HEK293T (cell line): ENCODE measurements at regions not wholly inside any gene's neighbourhood (a gene's known extent, or its start where the extent isn't known, plus 50 kb on each side); places are given as distances from the start of the nearest gene placed in this dataset.

ENCODE experiments used
- CTCF ChIA-PET: fragments of 350-600 bp; formaldehyde crosslinking; extraction: SDS; loops from one replicate; lab custom pipeline; 2021; ENCODE audit warnings: antibody characterized with exemption, inconsistent platforms; lab: Yijun Ruan, JAX
- POLR2A ChIA-PET: fragments of 350-600 bp; formaldehyde crosslinking; extraction: SDS; loops from one replicate; lab custom pipeline; 2020; ENCODE audit warnings: antibody characterized with exemption, inconsistent platforms; lab: Yijun Ruan, JAX
- DNase-seq: peaks from one replicate; pipeline ENCODE4 v3.0.0; 2012; ENCODE audit warnings: mixed read lengths; ENCODE audit errors: extremely low spot score
- ARNT ChIP-seq: fragments of 450-650 bp; IDR thresholded peaks from 2 replicates; pipeline ENCODE4 v1.6.1; 2017; ENCODE audit warnings: mild to moderate bottlenecking
- BHLHE40 ChIP-seq: fragments of 450-650 bp; IDR thresholded peaks from 2 replicates; pipeline ENCODE4 v1.6.1; 2016; ENCODE audit warnings: mild to moderate bottlenecking, moderate library complexity, borderline replicate concordance
- CTBP1 ChIP-seq: fragments of 450-650 bp; IDR thresholded peaks from 2 replicates; pipeline ENCODE4 v1.6.1; 2016; ENCODE audit warnings: borderline replicate concordance
- ELF4 ChIP-seq: fragments of 450-650 bp; IDR thresholded peaks from 2 replicates; pipeline ENCODE4 v1.6.1; 2017; ENCODE audit warnings: antibody characterized with exemption
- FOXA1 ChIP-seq: fragments of 450-650 bp; IDR thresholded peaks from 2 replicates; pipeline ENCODE4 v1.6.1; 2016; ENCODE audit warnings: mild to moderate bottlenecking
- FOXK2 ChIP-seq: fragments of 450-650 bp; IDR thresholded peaks from 2 replicates; pipeline ENCODE4 v1.6.1; 2016; ENCODE audit warnings: mild to moderate bottlenecking
- FOXM1 ChIP-seq: fragments of 450-650 bp; IDR thresholded peaks from 2 replicates; pipeline ENCODE4 v1.6.1; 2017; ENCODE audit warnings: mild to moderate bottlenecking, borderline replicate concordance
- HDGF ChIP-seq: fragments of 450-650 bp; IDR thresholded peaks from 2 replicates; pipeline ENCODE4 v1.6.1; 2017; ENCODE audit warnings: antibody characterized with exemption, borderline replicate concordance
- L3MBTL2 ChIP-seq: fragments of 450-650 bp; conservative IDR thresholded peaks from 2 replicates; pipeline ENCODE4 v1.6.1; 2016; ENCODE audit warnings: mild to moderate bottlenecking
- LEF1 ChIP-seq: fragments of 450-650 bp; IDR thresholded peaks from 2 replicates; pipeline ENCODE4 v1.6.1; 2017; ENCODE audit warnings: mild to moderate bottlenecking, borderline replicate concordance
- NFRKB ChIP-seq: fragments of 450-650 bp; IDR thresholded peaks from 2 replicates; pipeline ENCODE4 v1.6.1; 2016; ENCODE audit warnings: mild to moderate bottlenecking, moderate library complexity
- SP1 ChIP-seq: fragments of 450-650 bp; IDR thresholded peaks from 2 replicates; pipeline ENCODE4 v1.6.1; 2017
- SUZ12 ChIP-seq: fragments of 450-650 bp; IDR thresholded peaks from 2 replicates; pipeline ENCODE4 v1.6.1; 2016; ENCODE audit warnings: mild to moderate bottlenecking
- TARDBP ChIP-seq: fragments of 450-650 bp; IDR thresholded peaks from 2 replicates; pipeline ENCODE4 v1.6.1; 2016
- ZNF384 ChIP-seq: fragments of 450-650 bp; IDR thresholded peaks from 2 replicates; pipeline ENCODE4 v1.6.1; 2016
- TF ChIP-seq, protein P1 (sequence below): fragments of 450-650 bp; IDR thresholded peaks from 2 replicates; pipeline ENCODE4 v1.6.1; 2016

DNA sequence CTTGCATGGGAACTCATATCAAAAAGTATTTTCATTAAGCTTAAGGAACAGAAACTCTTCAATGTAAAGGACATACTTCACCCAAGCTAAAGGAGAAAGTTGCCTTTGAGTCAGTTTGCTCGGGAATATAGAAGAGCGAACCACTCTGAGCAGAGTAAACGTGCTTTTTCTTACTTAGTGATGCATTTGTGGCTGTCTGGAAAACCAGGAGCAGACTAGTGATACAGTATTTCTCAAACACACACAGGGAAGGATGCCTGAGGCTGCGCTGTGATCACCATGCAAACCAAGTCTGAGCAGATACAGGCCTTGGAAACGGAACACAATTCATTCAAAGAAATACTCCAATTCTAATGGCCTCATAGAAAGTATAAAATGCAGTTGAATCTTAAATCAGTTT, 121.0 kb upstream of the CDIN1 start:
- POLR2A ChIA-PET: no interaction called here
- CTCF ChIA-PET: no interaction called here
- TF ChIP-seq FOXA1 (no peak), L3MBTL2 (no peak)
- no peak for DNase-seq

DNA sequence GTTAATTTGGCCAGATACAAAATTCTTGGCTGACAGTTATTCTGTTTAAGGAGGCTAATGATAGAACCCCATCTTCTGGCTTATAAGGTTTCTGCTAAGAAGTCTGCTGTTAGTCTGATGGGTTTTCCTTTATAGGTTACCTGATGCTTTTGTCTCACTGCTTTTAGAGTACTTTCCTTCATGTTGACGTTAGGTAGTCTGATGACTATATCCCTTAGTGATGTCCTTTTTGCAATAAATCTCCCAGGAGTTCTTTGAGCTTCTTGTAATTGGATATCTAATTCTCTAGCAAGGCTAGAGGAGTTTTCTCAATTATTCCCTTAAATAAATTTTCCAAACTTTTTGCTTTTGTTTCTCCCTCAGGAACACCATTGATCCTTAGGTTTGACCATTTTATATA, 114.1 kb upstream of the CDIN1 start:
- DNase-seq: no peak
- CTCF ChIA-PET: no interaction called here
- POLR2A ChIA-PET: no interaction called here
- TF ChIP-seq SP1: no peak
- TF ChIP-seq LEF1: no peak

DNA sequence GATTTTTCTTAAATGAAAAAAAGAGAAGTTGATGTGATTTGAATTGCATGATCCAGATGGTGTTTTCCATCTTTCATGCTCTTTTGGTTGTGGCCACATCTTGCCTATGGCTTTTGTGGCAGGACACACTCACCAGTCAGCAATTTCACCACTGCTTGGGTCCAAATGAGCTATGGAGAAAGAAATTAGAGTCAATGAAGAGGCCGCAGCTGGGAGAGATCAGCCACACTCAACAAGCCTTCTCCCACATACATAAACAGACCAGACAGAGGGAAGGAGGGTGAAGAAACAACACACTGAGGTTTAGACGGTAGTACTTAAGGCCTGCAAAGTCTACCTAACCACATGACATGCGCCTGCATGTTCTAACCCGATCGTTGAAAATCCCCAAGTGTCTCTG, 110.7 kb upstream of the CDIN1 start:
- DNase-seq: no peak
- TF ChIP-seq L3MBTL2: no peak
- TF ChIP-seq HDGF: no peak
- TF ChIP-seq, protein P1, sequence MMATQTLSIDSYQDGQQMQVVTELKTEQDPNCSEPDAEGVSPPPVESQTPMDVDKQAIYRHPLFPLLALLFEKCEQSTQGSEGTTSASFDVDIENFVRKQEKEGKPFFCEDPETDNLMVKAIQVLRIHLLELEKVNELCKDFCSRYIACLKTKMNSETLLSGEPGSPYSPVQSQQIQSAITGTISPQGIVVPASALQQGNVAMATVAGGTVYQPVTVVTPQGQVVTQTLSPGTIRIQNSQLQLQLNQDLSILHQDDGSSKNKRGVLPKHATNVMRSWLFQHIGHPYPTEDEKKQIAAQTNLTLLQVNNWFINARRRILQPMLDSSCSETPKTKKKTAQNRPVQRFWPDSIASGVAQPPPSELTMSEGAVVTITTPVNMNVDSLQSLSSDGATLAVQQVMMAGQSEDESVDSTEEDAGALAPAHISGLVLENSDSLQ: no peak
- no peak for TF ChIP-seq SUZ12
- no peak for TF ChIP-seq NFRKB
- no peak for TF ChIP-seq TARDBP
- TF ChIP-seq LEF1: no peak
- TF ChIP-seq FOXA1: no peak
- TF ChIP-seq FOXM1: no peak
- TF ChIP-seq CTBP1: no peak
- TF ChIP-seq ARNT: no peak
- no peak for TF ChIP-seq ZNF384
- TF ChIP-seq ELF4: no peak
- TF ChIP-seq BHLHE40: no peak
- no peak for TF ChIP-seq FOXK2
- TF ChIP-seq SP1: no peak
- ChIA-PET POLR2A (no interaction called here), CTCF (interaction anchor here (0.7 kb wide), 1 partner anchor 140 kb away, joined by 4 read pairs; no protein-coding TSS in a partner anchor)

DNA sequence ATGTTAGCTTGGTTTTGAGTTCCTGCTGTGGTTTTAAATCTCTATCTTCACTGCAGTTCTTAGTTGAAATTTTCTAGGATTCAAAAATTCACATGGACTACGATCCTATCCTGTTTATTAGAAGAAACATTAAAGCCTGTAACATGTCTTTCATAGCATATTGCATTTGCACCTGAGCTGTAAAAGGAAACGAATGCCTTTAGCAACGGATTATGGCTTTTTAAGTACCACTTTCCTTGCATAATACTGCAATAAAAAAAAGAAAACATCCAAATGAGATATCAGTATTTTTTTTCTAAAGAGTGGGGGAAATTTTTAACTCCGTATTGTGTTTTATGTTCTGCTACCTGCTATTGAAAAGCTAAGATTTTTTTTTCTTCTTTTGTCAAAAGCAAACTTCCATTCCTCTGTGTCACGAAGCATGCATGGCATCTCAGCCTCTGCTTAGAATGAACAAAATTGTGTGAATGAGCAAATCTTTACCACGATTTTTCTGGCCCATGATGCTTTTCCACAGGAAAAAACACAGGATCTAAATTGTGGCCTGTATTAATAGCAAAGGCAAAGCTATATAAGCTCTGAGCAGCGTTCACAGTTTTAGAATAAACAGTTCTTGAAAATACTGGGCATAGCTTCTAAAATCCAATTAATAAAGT, 110.0 kb upstream of the CDIN1 start:
- POLR2A ChIA-PET: no interaction called here

DNA sequence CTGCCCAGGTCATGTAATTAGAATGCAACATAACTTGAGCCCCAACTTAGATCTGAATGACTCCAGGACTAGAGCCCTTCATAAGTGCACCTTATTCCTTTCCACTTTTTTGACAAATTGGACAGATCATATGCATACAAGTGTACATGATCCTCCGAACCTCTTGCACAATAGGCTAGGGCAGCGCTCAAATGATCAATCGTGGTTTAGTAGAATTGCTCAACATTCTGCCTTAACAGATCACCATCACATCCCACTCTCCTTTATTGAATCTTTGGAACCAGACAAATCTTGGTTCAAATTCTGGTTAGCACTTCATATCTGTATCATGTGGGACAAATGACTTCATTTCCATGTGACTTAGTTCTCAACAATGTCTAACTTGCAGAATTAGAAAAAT, 106.8 kb upstream of the CDIN1 start:
- TF ChIP-seq NFRKB (no peak), ZNF384 (no peak), L3MBTL2 (no peak), LEF1 (no peak), BHLHE40 (no peak), ELF4 (no peak), FOXM1 (no peak), FOXK2 (no peak), ARNT (no peak), HDGF (no peak), FOXA1 (no peak)
- TF ChIP-seq, protein P1: no peak
- ChIA-PET POLR2A (no interaction called here), CTCF (no interaction called here)
- no peak for DNase-seq

More for the DNA sequence above, 110.0 kb upstream of the CDIN1 start:
- TF ChIP-seq, protein P1: no peak
- TF ChIP-seq SUZ12 (no peak), NFRKB (no peak), FOXM1 (no peak), ZNF384 (no peak), CTBP1 (no peak)
- DNase-seq: no peak
- CTCF ChIA-PET: no interaction called here

DNA sequence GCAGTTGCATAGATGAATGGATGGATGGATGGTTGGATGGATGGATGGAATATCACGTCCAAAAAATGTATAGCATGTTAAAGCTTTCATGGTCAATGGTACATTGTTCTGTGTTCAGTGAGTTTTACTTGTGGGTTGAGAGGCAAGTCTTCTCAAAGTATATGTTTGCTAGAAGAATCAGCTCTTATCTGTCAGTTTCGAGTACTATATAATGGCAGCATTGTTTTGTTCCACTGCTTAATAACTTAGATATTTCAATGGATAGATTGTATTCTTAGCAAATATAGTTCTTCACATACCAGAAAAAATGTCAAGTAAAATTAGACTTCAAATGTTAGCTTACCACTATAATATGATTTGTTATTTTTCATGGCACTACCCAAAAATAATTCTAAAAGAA, 100.9 kb upstream of the CDIN1 start:
- no peak for TF ChIP-seq HDGF
- ChIA-PET POLR2A (no interaction called here), CTCF (interaction anchor here (0.6 kb wide), 1 partner anchor 590 kb away, joined by 3 read pairs; no protein-coding TSS in a partner anchor)
- DNase-seq: no peak

DNA sequence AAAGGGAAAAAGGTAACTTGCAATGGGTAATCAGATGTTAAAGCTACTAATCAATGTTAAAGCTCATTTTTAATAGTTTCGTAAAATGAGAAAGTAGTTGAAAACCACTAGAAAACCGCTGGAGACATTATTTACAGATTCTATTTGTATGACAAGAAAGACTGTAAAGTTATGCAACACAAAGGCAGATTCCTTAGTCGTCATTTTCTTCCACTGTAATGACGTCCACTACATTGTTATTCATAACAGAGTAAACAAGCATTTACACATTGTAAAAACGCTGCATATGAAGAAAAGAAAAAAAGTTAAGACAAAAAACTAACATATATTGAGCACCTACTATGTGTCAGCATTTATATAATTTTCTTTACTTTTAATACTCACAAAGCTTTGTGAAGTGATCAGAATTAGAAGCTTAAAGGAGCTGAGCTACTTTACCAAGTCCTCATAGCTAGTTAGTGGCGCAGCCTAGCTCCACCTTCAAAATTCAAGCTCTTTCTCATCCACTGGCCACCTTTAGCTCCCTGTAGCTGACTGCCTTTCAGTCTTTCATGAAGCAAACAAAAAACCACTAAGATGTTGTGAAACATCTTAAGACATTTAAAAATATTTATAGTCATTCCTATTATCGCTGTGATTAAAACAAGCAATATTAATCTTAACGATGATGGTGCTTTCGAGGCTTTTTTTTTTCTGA, 100.1 kb upstream of the CDIN1 start:
- TF ChIP-seq SP1 (no peak), BHLHE40 (no peak)
- DNase-seq: no peak
- ChIA-PET CTCF (interaction anchor here (0.6 kb wide), 1 partner anchor 589 kb away, joined by 3 read pairs; no protein-coding TSS in a partner anchor), POLR2A (no interaction called here)
